Heart left ventricle (tissue), 13 donors: ENCODE measurements at regions not wholly inside any gene's neighbourhood (a gene's known extent, or its start where the extent isn't known, plus 50 kb on each side); places are given as distances from the start of the nearest gene placed in this dataset.

ENCODE experiments used
- CTCF ChIP-seq, 12 donors: fragments of 200-600 bp; sonication (generic) in 4 of 12; IDR thresholded peaks; one replicate each; pipeline versions ENCODE4 v1.5.0 to v1.8.0; 2018 to 2022; ENCODE audit warnings: antibody characterized with exemption in 12 of 12, mild to moderate bottlenecking in 5 of 12
- POLR2A ChIP-seq, 2 donors: fragments of 450-650 bp; IDR thresholded peaks; one replicate each; pipeline ENCODE4 v1.6.1; 2017; ENCODE audit warnings: antibody characterized with exemption in 2 of 2, mild to moderate bottlenecking in 2 of 2, moderate library complexity in 2 of 2
- donor health status: ischemic (EF 13 %, LVEDD 7.1; RV severe dilation, severe dysfunction).
- donor health status: DM: no; HTN: yes; CAD: no.
- donor health status: DM: no; HTN: no; CAD: no.
- donor health status: ischemic (EF 25% LVEDD 6.9; RV normal size, moderate dysfunction).
- donor health status: ischemic (EF 25% LVEDD 5.7; RV mildly dilated, moderate dysfunction).
- donor health status: ischemic (EF 35%, LVEDD 5.7; RV mildly dilated, moderate dysfunction).
- donor health status: nonischemic (EF 11% LVEDD 7.7; RV severe dilation, severe dysfunction).
- donor health status: DM: yes; HTN: yes; CAD: no.
- donor health status: PGD.
- donor health status: ischemic (EF 29% LVEDD 5.4; RV normal size, mild dysfunction).
- donor health status: nonischemic (EF 23%, LVEDD 6.1; RV moderate dilation, normal function).

- TF ChIP-seq POLR2A (IDR thresholded peaks at IDR 0.05) (no peak), CTCF (IDR thresholded peaks at IDR 0.05) (no peak)
These were observed 345.5 kb downstream of the CHL1 start for GRCh38 chr3:542021-542420.
